Esophagus squamous epithelium (tissue), 4 donors: ENCODE measurements at regions not wholly inside any gene's neighbourhood (a gene's known extent, or its start where the extent isn't known, plus 50 kb on each side); places are given as distances from the start of the nearest gene placed in this dataset.

Experiments
- POLR2A ChIP-seq, 4 donors: fragments of 450-650 bp; IDR thresholded peaks; one replicate each; pipeline ENCODE4 v1.6.1; 2017; ENCODE audit warnings: antibody characterized with exemption in 4 of 4, mild to moderate bottlenecking in 4 of 4, moderate library complexity in 3 of 4
- TF ChIP-seq, protein P1 (sequence below), 6 experiments: fragments of 450-650 bp in 4 of 6; fragments of 200-600 bp in 2 of 6; sonication (generic) in 2 of 6; IDR thresholded peaks; one replicate each; pipeline ENCODE4 v1.5.1; 2016 to 2019; ENCODE audit warnings: antibody characterized with exemption in 6 of 6, mild to moderate bottlenecking in 4 of 6, moderate library complexity in 4 of 6

DNA sequence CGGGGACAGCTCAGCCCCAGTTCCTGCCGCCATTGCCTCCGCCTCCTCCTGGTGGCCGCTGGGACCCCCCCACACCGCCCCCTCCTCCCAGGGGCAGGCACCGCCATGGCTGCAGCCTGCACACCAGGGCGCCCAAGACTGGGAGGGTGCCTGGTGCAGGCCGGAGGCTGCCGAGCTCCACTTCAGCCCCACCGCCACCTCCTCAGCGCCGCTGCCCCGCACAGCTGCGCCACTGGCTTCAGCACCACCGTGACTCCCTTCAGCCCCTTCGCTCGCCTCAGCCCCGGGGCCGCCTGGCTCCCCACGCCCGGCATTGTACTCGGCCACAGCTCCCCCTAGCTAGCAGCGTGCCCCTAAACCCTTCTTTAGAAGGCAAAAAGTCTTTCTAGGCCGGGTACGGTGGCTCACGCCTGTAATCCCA, 131.1 kb downstream of the CRYBB2 start:
- TF ChIP-seq, protein P1, sequence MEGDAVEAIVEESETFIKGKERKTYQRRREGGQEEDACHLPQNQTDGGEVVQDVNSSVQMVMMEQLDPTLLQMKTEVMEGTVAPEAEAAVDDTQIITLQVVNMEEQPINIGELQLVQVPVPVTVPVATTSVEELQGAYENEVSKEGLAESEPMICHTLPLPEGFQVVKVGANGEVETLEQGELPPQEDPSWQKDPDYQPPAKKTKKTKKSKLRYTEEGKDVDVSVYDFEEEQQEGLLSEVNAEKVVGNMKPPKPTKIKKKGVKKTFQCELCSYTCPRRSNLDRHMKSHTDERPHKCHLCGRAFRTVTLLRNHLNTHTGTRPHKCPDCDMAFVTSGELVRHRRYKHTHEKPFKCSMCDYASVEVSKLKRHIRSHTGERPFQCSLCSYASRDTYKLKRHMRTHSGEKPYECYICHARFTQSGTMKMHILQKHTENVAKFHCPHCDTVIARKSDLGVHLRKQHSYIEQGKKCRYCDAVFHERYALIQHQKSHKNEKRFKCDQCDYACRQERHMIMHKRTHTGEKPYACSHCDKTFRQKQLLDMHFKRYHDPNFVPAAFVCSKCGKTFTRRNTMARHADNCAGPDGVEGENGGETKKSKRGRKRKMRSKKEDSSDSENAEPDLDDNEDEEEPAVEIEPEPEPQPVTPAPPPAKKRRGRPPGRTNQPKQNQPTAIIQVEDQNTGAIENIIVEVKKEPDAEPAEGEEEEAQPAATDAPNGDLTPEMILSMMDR (IDR thresholded peaks at IDR 0.05): no peak
- no peak for TF ChIP-seq POLR2A (IDR thresholded peaks at IDR 0.05)
